HepG2 (cell line): ENCODE measurements at regions not wholly inside any gene's neighbourhood (a gene's known extent, or its start where the extent isn't known, plus 50 kb on each side); places are given as distances from the start of the nearest gene placed in this dataset.

ENCODE experiments used
- MAFG ChIP-seq: sonication (generic); formaldehyde crosslinking; IDR thresholded peaks from 2 replicates; pipeline ENCODE4 v1.5.1; 2020; ENCODE audit warnings: mild to moderate bottlenecking, missing genetic modification reagents
- RORA ChIP-seq: sonication (generic); formaldehyde crosslinking; IDR thresholded peaks from 2 replicates; pipeline ENCODE4 v1.5.0; 2020; ENCODE audit warnings: mild to moderate bottlenecking, missing genetic modification reagents, moderate library complexity

- TF ChIP-seq RORA (CRISPR knock-in tag) (no peak), MAFG (no peak)
Observed at GRCh38 chr5:87751824-87752223, 339.1 kb upstream of the CCNH start.
